ENCODE measurements at regions not wholly inside any gene's neighbourhood (a gene's known extent, or its start where the extent isn't known, plus 50 kb on each side); places are given as distances from the start of the nearest gene placed in this dataset. TPM values are rescaled to one million over a fixed set of nuclear protein-coding genes. Genes with fewer than 3 reads are reported as not detected.

GRCh38 chr11:11672789-11673188, 51.0 kb upstream of the GALNT18 start:
- Histone ChIP-seq H3K27ac (no peak overlapping the region), H3K27me3 (no peaks in the 10 kb centered on the region), H3K36me3 (replicated peaks in 1 of 2; ENCODE audit: insufficient read depth in 1 of 2, low read depth in 2 of 2) (no peaks in the 10 kb centered on the region), H3K4me1 (no peaks in the 10 kb centered on the region), H3K9me3 (no peaks in the 10 kb centered on the region), H3K4me3 (no peak overlapping the region)
- ATAC-seq, result no peak
- 70 to 71% methylated on average over 8 of the region's 8 CpGs for WGBS, 2 donors
- intact Hi-C loops (cut with DNase I), result no loop called here
- TF ChIP-seq POLR2A (IDR thresholded peaks at IDR 0.05) (no peak), CTCF (IDR thresholded peaks at IDR 0.05) (no peak)
- DNase-seq, result no peak

- Histone ChIP-seq H3K4me3 (no peak overlapping the region), H3K27ac (no peak overlapping the region), H3K36me3 (replicated peaks in 1 of 2; ENCODE audit: insufficient read depth in 1 of 2, low read depth in 2 of 2) (no peaks in the 10 kb centered on the region), H3K9me3 (no peaks in the 10 kb centered on the region), H3K27me3 (no peaks in the 10 kb centered on the region), H3K4me1 (no peaks in the 10 kb centered on the region)
- WGBS, 2 donors, result 82 to 95% methylated on average over 3 of the region's 3 CpGs
- TF ChIP-seq POLR2A (IDR thresholded peaks at IDR 0.05), result no peak
- TF ChIP-seq CTCF (IDR thresholded peaks at IDR 0.05), result no peak
- intact Hi-C loops (cut with DNase I), result no loop called here
- DNase-seq (no peak), ATAC-seq (no peak)
These were observed 50.3 kb upstream of the GALNT18 start for GRCh38 chr11:11672101-11672500.

Small RNA genes in the stretch of these regions (microRNA-seq; reads per million reads assigned to microRNA genes)
- 0 reads per million in 2 donors for gene MIR8070 (ENCODE audit: borderline number of aligned reads in 2 of 2, borderline replicate concordance in 2 of 2)

Small RNA genes in the stretch of these regions (small RNA-seq; reads per million reads assigned to genes)
- not detected for gene MIR8070
